ENCODE measurements at regions not wholly inside any gene's neighbourhood (a gene's known extent, or its start where the extent isn't known, plus 50 kb on each side); places are given as distances from the start of the nearest gene placed in this dataset.

- TF ChIP-seq CTCF (IDR thresholded peaks at IDR 0.05) (no peak), POLR2A (IDR thresholded peaks at IDR 0.05) (no peak), EP300 (IDR thresholded peaks at IDR 0.05) (no peak)
Observed at GRCh38 chr12:118746176-118746575, 235.2 kb upstream of the SRRM4 start.
